ENCODE measurements at regions not wholly inside any gene's neighbourhood (a gene's known extent, or its start where the extent isn't known, plus 50 kb on each side); places are given as distances from the start of the nearest gene placed in this dataset.

GRCh38 chr3:66665021-66665695 is 164.3 kb upstream of the LRIG1 start:
- Histone ChIP-seq H3K4ac (replicated peaks; ENCODE audit: insufficient read length, low read depth, low read length) (no peak overlapping the region), H3K9me3 (ENCODE audit: insufficient read depth in 2 of 2, low read depth in 1 of 2, low read length in 1 of 2) (no peaks in the 10 kb centered on the region), H3K18ac (ENCODE audit: extremely low read depth, low read length) (no peak overlapping the region), H3K4me2 (ENCODE audit: insufficient read depth in 1 of 2, low read depth in 2 of 2, low read length in 2 of 2) (no peak overlapping the region), H2BK5ac (ENCODE audit: low read depth, low read length) (no peak overlapping the region), H4K5ac (ENCODE audit: insufficient read length, low read depth, low read length) (no peak overlapping the region), H2BK12ac (ENCODE audit: low read depth, low read length) (no peak overlapping the region), H4K8ac (ENCODE audit: extremely low read depth, insufficient read depth, low read length) (no peak overlapping the region), H2AFZ (ENCODE audit: low read length) (peak overlapping the region; percentile 59), H3K56ac (replicated peaks; ENCODE audit: insufficient read length, low read depth, low read length) (no peak overlapping the region), H3K36me3 (ENCODE audit: control insufficient read depth in 2 of 4, insufficient read depth in 4 of 4, low read length in 3 of 4) (no peaks in the 10 kb centered on the region), H4K91ac (replicated peaks; ENCODE audit: insufficient read length, low read length) (no peak overlapping the region), H3K27ac (ENCODE audit: low read depth, low read length) (no peak overlapping the region), H3K9ac (replicated peaks in 1 of 4; ENCODE audit: extremely low read depth in 1 of 4, low read depth in 3 of 4, low read length in 3 of 4) (no peak overlapping the region), H2BK120ac (replicated peaks; ENCODE audit: low read depth, low read length) (no peak overlapping the region), H3K4me1 (replicated peaks in 1 of 4; ENCODE audit: control insufficient read depth in 3 of 4, insufficient read depth in 4 of 4, low read length in 3 of 4) (no peaks in the 10 kb centered on the region), H3K4me3 (ENCODE audit: extremely low read depth in 1 of 4, insufficient read depth in 2 of 4, low read depth in 3 of 4, low read length in 4 of 4) (no peak overlapping the region), H3K23me2 (ENCODE audit: low read depth, low read length) (no peaks in the 10 kb centered on the region; the same call in 1 of the 2 replicates), H2BK20ac (ENCODE audit: low read length) (no peak overlapping the region), H3K79me1 (ENCODE audit: low read depth, low read length) (no peaks in the 10 kb centered on the region), H4K20me1 (replicated peaks in 1 of 2; ENCODE audit: control insufficient read depth in 1 of 2, insufficient read depth in 2 of 2, low read length in 2 of 2) (no peaks in the 10 kb centered on the region), H2BK15ac (ENCODE audit: low read length) (no peak overlapping the region), H3K79me2 (ENCODE audit: control insufficient read depth in 1 of 2, insufficient read depth in 2 of 2, low read length in 2 of 2) (no peaks in the 10 kb centered on the region), H3K14ac (ENCODE audit: insufficient read length) (no peak overlapping the region), H3K27me3 (replicated peaks in 1 of 4; ENCODE audit: control insufficient read depth in 3 of 4, extremely low read depth in 1 of 4, insufficient read depth in 3 of 4, low read length in 3 of 4) (no peaks in the 10 kb centered on the region), H3K23ac (ENCODE audit: insufficient read length) (no peak overlapping the region), H2AK5ac (ENCODE audit: low read depth, low read length) (no peak overlapping the region)
- POLR2A ChIA-PET (ENCODE audit: partially characterized antibody), result no interaction called here
- no peak for DNase-seq (ENCODE audit: low read depth in 1 of 2, low spot score in 2 of 2)
- no peak for FAIRE-seq
- CTCF ChIA-PET (ENCODE audit: partially characterized antibody), result no interaction called here
- TF ChIP-seq EP300 (IDR thresholded peaks at IDR 0.05; ENCODE audit: borderline replicate concordance in 1 of 2, low read depth in 2 of 2, low read length in 2 of 2), result no peak
- TF ChIP-seq SP4 (IDR thresholded peaks at IDR 0.05; ENCODE audit: low read length), result no peak
- 92% methylated on average over 5 of the region's 5 CpGs; no CpG with 5 or more reads in 1 of the 2 experiments for WGBS, 2 experiments (ENCODE audit: extremely low coverage in 1 of 2, insufficient coverage in 1 of 2, insufficient read length in 1 of 2, insufficient replicate concordance in 2 of 2, low coverage in 1 of 2, low lambda C conversion rate in 2 of 2, missing lambda C conversion rate in 1 of 2)

Data from H1 (cell line).